ENCODE measurements at regions not wholly inside any gene's neighbourhood (a gene's known extent, or its start where the extent isn't known, plus 50 kb on each side); places are given as distances from the start of the nearest gene placed in this dataset.

- no peak for DNase-seq
These were observed 340.5 kb upstream of the NECTIN3 start for GRCh38 chr3:110731148-110731547.

- no peak for DNase-seq
These were observed 339.2 kb upstream of the NECTIN3 start for GRCh38 chr3:110732420-110732819.

- no peak for DNase-seq
These were observed 338.6 kb upstream of the NECTIN3 start for GRCh38 chr3:110733045-110733444.

GRCh38 chr3:110734524-110734923 is 337.1 kb upstream of the NECTIN3 start:
- no peak for DNase-seq

GRCh38 chr3:110736332-110736731 is 335.3 kb upstream of the NECTIN3 start:
- no peak for DNase-seq

DNA sequence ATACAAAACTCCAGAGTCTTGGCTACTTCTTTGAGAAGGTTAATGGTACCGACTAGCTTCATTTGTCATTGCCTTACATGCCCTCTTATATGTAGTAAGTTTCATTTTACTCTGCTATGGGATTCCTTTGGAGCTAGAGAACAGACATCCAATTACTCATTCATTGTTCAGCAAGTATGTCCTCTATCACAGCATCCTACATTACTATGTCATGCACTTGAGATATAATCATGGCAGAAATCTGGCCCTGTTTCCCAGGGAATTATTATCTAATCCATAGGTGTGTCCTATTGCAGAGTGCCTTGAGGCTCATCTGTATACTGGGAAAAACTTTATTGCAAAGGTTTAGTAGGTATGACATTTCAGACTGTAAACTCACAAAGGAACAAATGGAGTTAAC is 333.1 kb upstream of the NECTIN3 start:
- no peak for DNase-seq

GRCh38 chr3:110741891-110742290 is 329.7 kb upstream of the NECTIN3 start:
- DNase-seq: no peak

GRCh38 chr3:110743202-110743601 is 328.4 kb upstream of the NECTIN3 start:
- DNase-seq: no peak

- DNase-seq: no peak
These were observed 327.6 kb upstream of the NECTIN3 start for GRCh38 chr3:110743984-110744383.

DNA sequence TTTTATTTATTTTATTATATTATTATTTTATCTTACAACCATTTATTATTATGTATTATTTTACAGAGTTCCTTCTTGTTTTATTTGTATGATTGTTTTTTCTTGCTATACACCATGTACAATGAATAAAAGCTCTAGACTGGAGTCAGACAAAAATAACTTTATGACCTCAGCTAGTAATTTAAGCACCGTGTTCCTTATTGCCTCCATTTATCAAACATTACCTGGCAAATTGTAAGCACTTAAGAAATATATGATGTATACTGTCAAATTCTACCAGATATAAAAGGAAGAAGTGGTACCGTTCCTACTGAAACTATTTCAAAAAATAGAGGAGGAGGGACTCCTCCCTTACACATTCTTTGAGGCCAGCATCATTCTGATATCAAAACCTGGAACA is 326.9 kb upstream of the NECTIN3 start:
- DNase-seq: no peak

- no peak for DNase-seq
These were observed 322.6 kb upstream of the NECTIN3 start for GRCh38 chr3:110749006-110749405.

DNA sequence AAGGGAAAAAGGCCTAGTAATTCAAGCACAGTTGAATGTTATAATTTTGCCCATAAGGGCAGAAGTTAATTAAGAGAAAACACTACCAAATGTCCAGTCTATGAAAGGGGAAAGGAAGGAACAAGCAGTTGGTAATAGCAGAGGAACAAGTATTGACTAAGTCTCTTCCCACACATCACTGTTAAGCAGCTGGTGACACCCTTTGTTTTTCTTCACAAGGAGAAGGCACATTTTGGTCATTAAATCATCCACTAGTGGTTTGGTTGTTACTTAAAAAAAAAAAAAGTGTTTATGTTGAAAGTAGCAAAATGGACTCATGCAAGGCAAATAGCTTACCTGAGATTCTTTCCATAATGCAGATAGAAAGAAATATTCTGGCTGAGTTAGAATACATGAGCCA is 321.4 kb upstream of the NECTIN3 start:
- no peak for DNase-seq

DNA sequence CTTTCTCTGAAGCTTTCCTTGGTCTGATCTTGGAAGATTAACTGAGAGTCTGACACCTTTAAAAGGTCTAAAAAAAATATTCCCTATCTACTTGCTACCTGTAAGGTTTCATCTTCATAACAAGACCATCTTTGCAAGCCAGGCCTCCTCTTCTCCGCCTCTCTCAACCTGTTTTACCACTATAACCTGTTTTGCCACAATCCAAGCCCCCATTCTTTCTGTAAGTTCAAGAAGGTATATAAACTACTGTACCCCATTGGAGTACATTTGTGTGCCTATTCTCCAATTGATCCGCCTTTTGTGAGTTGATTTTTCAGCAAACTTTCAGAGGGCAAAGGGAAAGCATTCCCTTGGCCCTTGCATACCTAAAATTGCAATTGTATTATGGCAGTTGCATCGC is 319.3 kb upstream of the NECTIN3 start:
- DNase-seq: no peak

- DNase-seq: no peak
These were observed 318.1 kb upstream of the NECTIN3 start for GRCh38 chr3:110753516-110753915.

DNA sequence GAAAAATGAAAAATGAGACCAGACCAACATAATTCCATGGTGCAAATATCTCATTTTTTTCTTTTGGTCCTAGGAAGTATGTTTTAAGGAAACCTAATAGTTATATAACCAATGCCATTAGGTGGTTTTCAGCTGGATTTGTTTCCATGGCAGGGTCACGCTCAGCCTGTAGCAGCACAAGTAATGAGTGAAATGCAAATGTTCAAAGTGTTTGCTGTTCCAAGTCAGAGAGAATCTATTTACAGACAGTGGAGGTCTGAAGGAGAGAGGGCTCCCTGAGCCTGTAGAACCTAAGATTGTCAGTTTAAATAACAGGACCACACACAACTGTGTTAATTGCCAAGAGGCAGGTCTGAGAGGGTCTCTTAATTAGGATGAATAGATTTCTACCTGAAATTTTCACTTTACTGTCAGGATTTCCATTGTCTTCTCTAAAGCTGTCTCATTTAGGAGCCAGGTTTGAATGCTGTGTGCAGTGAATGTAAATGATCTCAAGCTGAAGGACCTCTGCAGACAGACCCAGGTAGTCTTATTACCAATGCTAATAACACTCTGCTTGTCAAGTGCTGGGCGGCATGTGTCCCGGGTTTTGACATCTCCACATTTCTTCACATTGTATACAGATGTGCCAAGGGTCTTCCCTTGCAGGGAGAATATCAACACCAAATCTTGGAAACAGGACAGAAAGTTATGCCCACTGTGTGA is 317.3 kb upstream of the NECTIN3 start:
- no peak for DNase-seq

- no peak for DNase-seq
These were observed 316.3 kb upstream of the NECTIN3 start for GRCh38 chr3:110755345-110755744.

- no peak for DNase-seq
These were observed 314.9 kb upstream of the NECTIN3 start for GRCh38 chr3:110756705-110757104.

GRCh38 chr3:110758208-110758607 is 313.4 kb upstream of the NECTIN3 start:
- no peak for DNase-seq

DNA sequence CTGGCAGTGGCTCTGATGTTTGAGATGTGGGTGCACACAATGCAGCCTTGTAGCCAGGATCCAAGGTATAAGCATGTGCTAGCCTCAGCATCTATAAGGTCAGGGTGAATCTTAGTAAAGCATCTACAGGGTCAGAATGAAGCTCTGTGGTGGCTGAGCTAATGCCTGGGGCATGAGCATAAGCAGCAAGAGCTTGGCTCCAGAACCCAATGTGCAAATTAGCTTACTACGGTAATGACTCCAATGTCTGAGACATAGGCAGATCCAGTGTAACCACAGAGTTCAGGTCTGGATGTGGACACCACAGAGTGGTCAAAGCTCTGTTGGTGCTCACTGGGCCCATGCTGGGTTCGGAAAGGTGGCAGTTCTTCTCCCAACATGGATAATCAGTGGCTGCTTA is 304.5 kb upstream of the NECTIN3 start:
- no peak for DNase-seq

- no peak for DNase-seq
These were observed 303.8 kb upstream of the NECTIN3 start for GRCh38 chr3:110767838-110768237.

DNA sequence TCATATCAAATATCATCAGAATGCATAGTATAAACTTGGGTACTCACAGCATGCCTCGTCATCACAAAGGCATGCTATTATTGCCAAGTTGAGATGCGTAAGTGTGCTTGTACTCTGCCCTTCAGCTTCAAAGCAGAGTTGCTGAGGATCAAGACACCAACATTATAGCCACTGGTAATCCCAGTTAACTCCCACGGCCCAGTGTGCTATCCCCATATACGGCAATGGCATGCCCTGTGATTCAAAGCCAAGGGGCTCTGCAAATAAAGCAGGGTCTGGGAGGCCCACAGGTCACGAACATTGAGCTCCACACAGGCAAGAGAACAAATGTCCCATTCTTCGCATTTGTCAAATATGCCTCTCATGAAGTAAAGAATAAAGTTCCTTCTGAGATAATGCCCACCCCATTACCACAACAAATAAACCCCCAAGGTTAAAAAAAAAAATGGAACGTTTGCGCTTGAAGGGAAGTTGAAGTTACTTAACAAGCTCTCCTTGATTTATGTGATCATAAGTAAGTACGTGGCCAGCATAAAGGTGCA is 298.1 kb upstream of the NECTIN3 start:
- no peak for DNase-seq

- no peak for DNase-seq
These were observed 296.9 kb upstream of the NECTIN3 start for GRCh38 chr3:110774496-110775265.

DNA sequence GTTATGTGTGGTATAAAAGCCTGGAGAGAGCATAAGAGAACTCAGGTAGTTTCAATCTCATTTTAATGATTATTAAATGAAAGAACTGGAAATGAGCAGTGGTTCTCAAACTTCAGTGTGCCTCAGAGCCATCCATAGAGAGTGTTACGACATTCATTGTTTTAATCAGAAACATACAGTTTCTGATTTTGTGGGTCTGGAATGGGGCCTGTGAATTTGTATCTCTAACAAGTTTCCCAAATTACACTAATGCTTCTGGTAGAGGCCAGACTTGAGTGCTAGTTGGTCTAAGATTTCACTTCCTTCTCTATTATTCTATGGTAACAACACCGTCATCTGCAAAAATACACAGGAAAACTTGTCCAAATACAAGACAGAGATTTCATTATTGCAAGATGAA is 292.0 kb upstream of the NECTIN3 start:
- no peak for DNase-seq

DNA sequence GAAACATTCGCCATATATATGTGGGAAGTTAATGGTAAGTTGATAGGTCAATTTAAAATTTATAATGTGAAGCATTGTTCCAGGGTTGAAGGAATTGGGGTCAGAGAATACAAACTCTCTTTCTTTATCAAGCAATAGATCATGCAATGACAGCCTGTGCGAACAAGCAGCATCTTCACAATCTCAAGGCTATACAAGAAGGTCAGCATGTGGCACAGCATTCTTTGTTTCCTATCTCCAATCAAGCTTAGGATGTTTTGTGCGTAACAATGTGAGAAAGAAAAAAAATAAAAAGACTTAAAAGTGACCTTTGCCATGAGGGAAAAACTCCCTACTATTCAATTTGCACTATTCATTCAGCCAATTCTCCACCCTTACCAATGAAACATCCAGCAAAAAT is 288.1 kb upstream of the NECTIN3 start:
- no peak for DNase-seq

All from CD4-positive, alpha-beta T cell treated with Interferon alpha-2 for 1 hour (primary cell).